Right renal pelvis (tissue), 4 donors: ENCODE measurements at regions not wholly inside any gene's neighbourhood (a gene's known extent, or its start where the extent isn't known, plus 50 kb on each side); places are given as distances from the start of the nearest gene placed in this dataset.
"Not testable (repeated sequence)": the region's sequence is repeated elsewhere in the genome, so short reads cannot be mapped to it uniquely, and the experiment has no call there.

ENCODE experiments used
- DNase-seq, 4 donors: peaks; one replicate each; pipeline ENCODE4 v3.0.0-alpha.2; 2013; ENCODE audit warnings: low read depth in 4 of 4, low spot score in 3 of 4, missing footprints in 1 of 4

- no peak for DNase-seq
Measured at GRCh38 chr13:37510441-37510840, 88.1 kb downstream of the POSTN start.

DNA sequence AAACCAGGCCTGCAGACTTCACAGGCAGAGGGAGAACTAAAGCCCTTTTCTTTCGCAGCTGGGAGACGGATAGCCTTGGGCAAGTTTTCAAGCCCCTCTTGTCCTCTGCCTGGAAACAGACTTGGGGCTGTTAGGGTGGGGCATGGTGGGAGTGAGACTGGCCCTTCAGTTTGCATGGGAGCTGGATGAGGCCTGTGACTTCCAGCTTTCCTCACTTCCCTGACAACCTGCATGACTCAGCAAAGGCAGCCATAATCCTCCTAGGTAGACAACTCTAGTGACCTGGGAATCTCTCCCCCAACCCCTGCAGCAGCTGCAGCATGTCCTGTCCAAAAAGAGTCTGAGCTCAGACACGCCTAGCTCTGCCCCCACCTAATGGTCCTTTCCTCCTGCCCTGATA, 93.0 kb downstream of the POSTN start:
- no peak for DNase-seq

- no peak for DNase-seq
Measured at GRCh38 chr13:37504251-37504650, 94.3 kb downstream of the POSTN start.

- no peak for DNase-seq
Measured at GRCh38 chr13:37503287-37503686, 95.3 kb downstream of the POSTN start.

GRCh38 chr13:37502303-37502993, 96.1 kb downstream of the POSTN start:
- not testable (repeated sequence) for DNase-seq

DNA sequence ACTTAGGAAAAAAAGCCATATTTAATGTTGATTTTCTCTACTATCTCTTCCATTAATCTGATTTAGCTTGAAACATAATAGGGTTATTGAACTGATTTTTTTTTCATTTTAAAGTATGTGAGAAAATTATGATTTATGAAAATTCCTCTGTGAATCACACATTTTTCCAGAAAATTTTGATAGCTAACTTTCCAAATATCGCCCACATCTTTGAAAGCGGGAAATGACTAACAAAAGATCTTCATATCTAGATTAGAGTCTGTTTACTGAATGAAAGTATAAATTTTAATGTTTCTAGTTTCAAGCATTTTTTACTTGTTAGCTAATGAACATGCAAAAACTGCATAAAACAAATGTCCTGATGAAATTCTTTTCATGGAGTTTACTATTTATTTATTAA, 97.4 kb downstream of the POSTN start:
- DNase-seq, result no peak

GRCh38 chr13:37495046-37495445, 103.5 kb downstream of the POSTN start:
- DNase-seq, result no peak

- DNase-seq, result no peak
Measured at GRCh38 chr13:37493775-37494174, 104.8 kb downstream of the POSTN start.

DNA sequence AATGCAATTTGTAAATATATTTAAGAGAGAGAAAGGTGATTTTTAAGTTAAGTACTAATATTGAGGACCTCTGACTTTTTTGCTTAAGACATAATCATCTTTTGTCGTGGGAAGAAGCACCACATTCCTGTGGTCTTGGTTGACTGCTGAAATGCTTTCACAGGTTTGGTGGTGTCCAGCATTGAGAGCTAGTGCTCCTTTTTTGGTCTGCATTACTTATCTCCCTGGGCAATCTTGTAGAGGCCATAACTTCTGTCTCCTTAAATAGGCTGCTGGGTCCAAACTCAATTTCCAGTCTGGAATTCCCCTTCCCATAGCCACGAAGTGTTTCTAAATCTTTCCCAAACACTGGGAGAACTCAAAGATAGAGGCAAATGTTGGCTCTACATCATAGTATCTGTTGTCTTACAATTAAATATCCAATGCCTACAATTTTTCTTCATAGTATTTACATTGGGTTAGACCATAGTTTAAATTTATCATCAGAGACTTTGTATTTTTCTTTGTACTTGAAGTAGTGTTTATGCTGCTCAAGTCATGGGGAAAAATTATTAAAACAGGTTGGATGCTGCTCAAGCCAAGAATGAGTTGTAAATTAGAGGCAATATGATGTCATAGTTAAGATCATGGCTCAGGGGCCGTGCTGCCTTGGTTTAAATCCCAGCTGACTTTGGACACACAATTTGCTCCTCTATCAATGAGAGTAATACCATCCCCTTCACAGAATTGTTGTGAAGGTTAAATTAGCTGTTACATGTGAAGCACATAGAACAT, 105.6 kb downstream of the POSTN start:
- DNase-seq, result no peak

GRCh38 chr13:37492075-37492474, 106.5 kb downstream of the POSTN start:
- no peak for DNase-seq

DNA sequence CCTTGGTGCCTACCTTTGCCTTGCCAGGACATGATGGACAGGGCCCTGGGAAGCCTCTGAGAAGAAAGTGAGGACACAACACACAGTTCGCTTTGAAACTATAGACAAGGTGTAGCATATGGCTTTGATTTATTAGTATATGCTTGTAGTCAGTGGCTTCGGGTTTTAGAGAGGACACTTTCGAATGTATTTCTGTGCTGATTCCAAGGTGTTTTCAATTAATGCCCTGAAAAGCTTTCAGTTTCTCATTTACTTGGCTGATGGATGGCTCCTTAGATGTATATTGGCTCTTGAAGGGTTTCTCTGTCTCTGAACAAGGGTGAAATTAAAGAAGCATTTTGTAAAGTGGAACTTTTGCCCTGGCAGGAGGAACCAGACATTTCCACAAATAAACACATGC, 106.9 kb downstream of the POSTN start:
- DNase-seq, result no peak

- no peak for DNase-seq
Measured at GRCh38 chr13:37490176-37490779, 108.3 kb downstream of the POSTN start.

GRCh38 chr13:37488726-37489125, 109.8 kb downstream of the POSTN start:
- no peak for DNase-seq

DNA sequence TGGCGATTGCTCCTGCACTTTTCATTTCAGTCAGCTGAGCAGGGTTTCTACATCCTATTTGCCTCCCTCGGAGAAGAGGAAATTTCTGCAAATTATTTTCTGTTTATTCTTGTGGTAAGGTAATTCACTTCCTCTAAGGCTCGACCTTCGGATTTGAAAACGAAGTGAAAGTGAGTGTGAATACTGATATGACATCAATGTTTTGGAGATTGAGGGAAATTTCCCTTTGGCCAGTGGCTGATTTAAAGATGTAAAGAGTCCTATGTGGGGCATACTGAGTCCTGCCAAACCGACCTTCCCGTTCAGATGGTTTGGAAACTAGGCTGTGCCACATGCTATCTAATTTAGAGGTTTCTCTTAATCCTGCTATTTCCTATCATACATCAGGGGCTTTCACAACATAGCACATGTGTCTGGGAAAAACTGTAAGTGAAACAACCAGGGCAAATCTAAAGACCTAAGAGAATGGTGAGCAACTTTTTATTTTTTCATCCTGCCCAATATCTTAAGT, 112.3 kb downstream of the POSTN start:
- DNase-seq, result no peak

DNA sequence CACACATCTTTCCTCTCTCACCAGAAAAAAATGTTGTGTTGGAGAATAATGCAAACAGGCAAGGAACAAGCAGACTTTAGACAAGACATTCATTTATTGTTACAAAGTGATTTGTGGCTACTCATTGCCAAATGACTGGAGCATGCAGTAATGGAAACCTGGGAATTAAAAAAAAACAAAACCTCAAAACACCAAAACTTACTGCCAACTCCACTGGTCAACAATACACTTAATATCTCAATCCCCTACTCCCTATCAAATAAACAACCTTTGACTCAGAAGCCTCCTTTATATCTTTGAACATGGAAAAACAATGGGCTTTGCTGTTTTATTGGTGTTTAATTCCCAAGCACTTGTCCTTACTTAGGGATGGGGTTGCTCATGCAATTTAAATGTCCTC, 112.8 kb downstream of the POSTN start:
- DNase-seq, result no peak

GRCh38 chr13:37484056-37484455, 114.5 kb downstream of the POSTN start:
- DNase-seq, result no peak

- DNase-seq, result no peak
Measured at GRCh38 chr13:37482331-37482730, 116.2 kb downstream of the POSTN start.

DNA sequence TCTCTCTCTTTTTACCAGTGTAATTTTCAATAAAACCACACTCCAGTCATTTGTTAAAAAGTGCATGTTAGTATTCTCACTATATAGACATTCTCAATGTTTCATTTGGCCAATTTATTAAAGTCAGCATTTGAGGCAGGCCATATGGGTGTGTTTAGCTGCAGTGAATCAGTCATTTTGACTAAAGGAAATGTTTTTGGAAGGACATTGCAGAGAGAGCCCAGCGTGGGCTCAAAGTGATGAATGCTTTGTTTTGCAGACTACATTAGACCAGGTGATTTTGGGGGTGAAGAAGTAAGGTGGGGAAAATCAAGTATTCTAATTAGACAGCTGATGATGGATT, 116.7 kb downstream of the POSTN start:
- DNase-seq, result peak in 1 of 4 donors; percentile 28

DNA sequence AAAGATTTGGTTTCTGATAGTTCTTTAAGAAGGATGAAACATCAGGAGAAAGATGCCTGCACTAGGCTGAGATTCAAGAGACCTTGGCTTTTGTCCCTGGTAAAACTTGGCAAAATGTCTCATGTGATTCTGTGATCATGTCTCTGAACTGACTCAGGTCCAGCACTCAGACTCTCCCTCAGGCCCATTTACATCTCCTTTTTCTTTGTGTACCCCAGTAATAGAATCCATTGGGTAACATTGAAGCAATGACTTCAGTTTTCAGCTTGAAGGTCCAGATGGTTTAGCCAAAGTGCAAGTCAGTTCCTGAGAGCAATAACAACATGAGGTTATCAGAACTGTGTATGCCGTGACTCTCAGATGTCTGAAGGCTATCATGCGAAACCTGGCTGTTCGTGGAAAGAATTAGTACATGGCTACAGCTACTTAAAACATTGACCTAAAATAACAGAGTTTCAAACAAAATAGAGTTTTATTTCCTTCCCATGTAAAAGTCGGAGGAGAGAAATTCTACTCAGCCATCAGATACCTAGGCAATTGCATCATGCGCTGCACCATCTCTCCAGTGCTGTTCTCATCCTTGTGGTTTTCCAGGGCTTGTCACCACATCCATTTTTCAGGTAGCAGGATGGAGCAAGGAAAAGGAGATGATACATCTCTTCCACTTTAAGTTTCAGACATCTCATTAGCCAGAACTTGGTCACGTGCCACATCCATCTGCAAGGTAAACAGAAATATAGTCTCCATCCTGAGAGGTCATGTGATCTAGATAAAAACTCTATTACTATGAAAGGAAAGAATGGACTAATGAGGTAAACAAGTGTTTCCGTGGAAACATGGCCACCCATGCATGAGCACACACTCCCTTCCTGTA, 117.3 kb downstream of the POSTN start:
- peak in 2 of 4 donors; percentile 3 to 23 for DNase-seq

DNA sequence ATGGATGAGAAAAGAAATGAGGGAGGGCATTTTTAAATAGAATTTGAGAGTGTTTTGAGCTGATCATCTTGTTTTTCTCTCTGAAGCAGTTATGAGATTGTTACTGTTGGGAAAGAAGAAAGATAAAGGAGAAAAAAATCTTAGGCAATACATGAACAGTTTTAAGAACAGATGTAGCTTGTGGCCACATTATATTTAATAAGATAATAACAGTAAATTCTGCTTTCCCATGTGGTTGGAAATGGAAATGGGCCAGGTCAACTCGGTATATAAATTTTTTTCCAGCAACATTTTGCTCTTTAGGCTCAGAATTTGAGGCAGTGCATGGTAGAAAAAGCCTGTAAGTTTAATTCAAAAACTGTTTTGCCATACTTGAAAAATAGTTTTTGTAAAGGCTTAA, 118.7 kb downstream of the POSTN start:
- no peak for DNase-seq

DNA sequence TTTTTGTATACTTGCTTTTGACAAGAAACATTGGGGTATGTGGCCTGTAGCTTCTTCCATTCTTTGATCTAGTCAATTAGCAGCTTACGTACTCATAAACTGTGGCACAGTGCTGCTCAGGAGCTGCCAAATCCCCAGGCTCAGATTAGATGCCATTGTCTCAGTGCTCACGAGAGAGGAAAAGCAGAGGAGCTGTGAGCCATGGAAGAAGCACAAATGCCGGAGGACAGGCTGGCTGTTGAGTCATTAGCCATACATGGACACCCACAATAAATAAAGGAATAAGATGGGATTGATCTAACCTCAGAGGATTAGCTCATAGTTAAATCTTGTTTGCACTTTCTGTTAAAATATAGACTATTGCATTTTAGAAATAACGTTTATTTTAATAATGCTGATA, 121.7 kb downstream of the POSTN start:
- no peak for DNase-seq
